Fibroblast of lung (primary cell): ENCODE measurements at regions not wholly inside any gene's neighbourhood (a gene's known extent, or its start where the extent isn't known, plus 50 kb on each side); places are given as distances from the start of the nearest gene placed in this dataset.

ENCODE experiments used
- DNase-seq, 2 donors: peaks; one replicate each; pipeline versions ENCODE4 v3.0.0 to v3.0.0-alpha.2; 2010; ENCODE audit warnings: low read depth in 2 of 2
- H2AFZ ChIP-seq: 2 replicates; pipeline ENCODE4 v1.5.1; 2012; ENCODE audit warnings: low read length, control low read depth, inconsistent platforms
- H3K27ac ChIP-seq: 2 replicates; pipeline ENCODE4 v1.5.1; 2011; ENCODE audit warnings: low read length, control low read depth; ENCODE audit not compliant: insufficient read depth
- H3K27me3 ChIP-seq: 2 replicates; pipeline ENCODE4 v1.5.1; 2011; ENCODE audit warnings: mild to moderate bottlenecking, low read length; ENCODE audit not compliant: control insufficient read depth, insufficient read depth
- H3K36me3 ChIP-seq: 2 replicates; pipeline ENCODE4 v1.5.1; 2011; ENCODE audit warnings: low read length; ENCODE audit not compliant: control insufficient read depth, insufficient read depth
- H3K4me1 ChIP-seq: 2 replicates; pipeline ENCODE4 v1.5.1; 2011; ENCODE audit warnings: low read length; ENCODE audit not compliant: control insufficient read depth, insufficient read depth; ENCODE audit errors: extremely low read depth
- H3K4me2 ChIP-seq: 2 replicates; pipeline ENCODE4 v1.5.1; 2011; ENCODE audit warnings: low read length, control low read depth; ENCODE audit not compliant: insufficient read depth; ENCODE audit errors: extremely low read depth
- H3K4me3 ChIP-seq, 4 experiments: fragments of 200-600 bp in 1 of 4; sonication (generic) in 1 of 4; replicated peaks in 1 of 4; 2 replicates each; pipeline ENCODE4 v1.5.1; 2011 to 2016; ENCODE audit warnings: low read length in 4 of 4, low read depth in 3 of 4, mild to moderate bottlenecking in 3 of 4, control low read depth in 2 of 4, inconsistent platforms in 1 of 4, mixed read lengths in 1 of 4; ENCODE audit not compliant: insufficient read depth in 1 of 4; ENCODE audit errors: control extremely low read depth in 1 of 4
- H3K79me2 ChIP-seq: 2 replicates; pipeline ENCODE4 v1.5.1; 2012; ENCODE audit warnings: mild to moderate bottlenecking, low read length, inconsistent platforms; ENCODE audit not compliant: control insufficient read depth, insufficient read depth
- H3K9ac ChIP-seq: 2 replicates; pipeline ENCODE4 v1.5.1; 2011; ENCODE audit warnings: mild to moderate bottlenecking, low read length, control low read depth; ENCODE audit not compliant: insufficient read depth
- H3K9me3 ChIP-seq: 2 replicates; pipeline ENCODE4 v1.5.1; 2012; ENCODE audit warnings: low read depth, low read length; ENCODE audit not compliant: control insufficient read depth, insufficient read depth
- H4K20me1 ChIP-seq: 2 replicates; pipeline ENCODE4 v1.5.1; 2011; ENCODE audit warnings: low read length; ENCODE audit not compliant: control insufficient read depth, insufficient read depth; ENCODE audit errors: extremely low read depth
- CTCF ChIP-seq, 2 donors: IDR thresholded peaks in 1 of 2; conservative IDR thresholded peaks in 1 of 2; 1 replicate in 1 of 2; 2 replicates in 1 of 2; pipeline ENCODE4 v1.5.1; 2011 to 2012; ENCODE audit warnings: low read length in 2 of 2, control low read depth in 1 of 2, inconsistent platforms in 1 of 2, low read depth in 1 of 2, mild to moderate bottlenecking in 1 of 2
- EZH2 ChIP-seq: IDR thresholded peaks from 2 replicates; pipeline ENCODE4 v1.5.1; 2012; ENCODE audit warnings: low read length, control low read depth, mild to moderate bottlenecking; ENCODE audit errors: missing control alignments

- Histone ChIP-seq H4K20me1 (no peaks in the 10 kb centered on the region), H3K4me1 (no peaks in the 10 kb centered on the region), H3K9me3 (no peaks in the 10 kb centered on the region), H3K79me2 (no peaks in the 10 kb centered on the region), H3K27ac (no peak overlapping the region), H3K27me3 (no peaks in the 10 kb centered on the region), H2AFZ (no peak overlapping the region), H3K9ac (no peak overlapping the region), H3K4me2 (no peak overlapping the region), H3K36me3 (no peaks in the 10 kb centered on the region), H3K4me3 (no peak overlapping the region)
- no peak for DNase-seq
- no peak for TF ChIP-seq EZH2
- TF ChIP-seq CTCF (conservative IDR thresholded peaks at IDR 0.05 in 1 of 2, IDR thresholded peaks at IDR 0.05 in 1 of 2; ENCODE audit: low read depth in 1 of 2, low read length in 2 of 2), result no peak
These were observed 399.2 kb downstream of the NLGN4X start for GRCh38 chrX:5829469-5829868.

DNA sequence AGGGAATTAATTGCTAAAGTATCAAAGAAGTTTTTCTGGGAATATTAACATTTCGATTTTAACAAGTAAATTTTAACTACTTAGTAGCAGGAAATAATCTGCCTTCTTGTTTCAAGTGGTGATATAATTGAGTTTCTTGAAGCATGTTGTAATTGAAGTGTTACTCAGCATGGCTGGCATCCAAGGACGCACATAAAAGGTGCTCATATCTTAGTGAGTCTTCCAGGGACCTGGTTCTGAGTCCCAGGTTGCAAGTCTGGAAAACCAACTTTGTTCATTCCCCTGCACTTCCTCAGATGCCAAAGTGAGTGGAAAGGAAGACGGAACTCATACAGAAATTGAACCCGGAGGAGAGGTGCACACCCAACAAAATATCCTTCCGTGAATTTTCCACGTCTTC lies 399.6 kb downstream of the NLGN4X start:
- TF ChIP-seq CTCF (conservative IDR thresholded peaks at IDR 0.05 in 1 of 2, IDR thresholded peaks at IDR 0.05 in 1 of 2; ENCODE audit: low read depth in 1 of 2, low read length in 2 of 2) (no peak), EZH2 (no peak)

DNA sequence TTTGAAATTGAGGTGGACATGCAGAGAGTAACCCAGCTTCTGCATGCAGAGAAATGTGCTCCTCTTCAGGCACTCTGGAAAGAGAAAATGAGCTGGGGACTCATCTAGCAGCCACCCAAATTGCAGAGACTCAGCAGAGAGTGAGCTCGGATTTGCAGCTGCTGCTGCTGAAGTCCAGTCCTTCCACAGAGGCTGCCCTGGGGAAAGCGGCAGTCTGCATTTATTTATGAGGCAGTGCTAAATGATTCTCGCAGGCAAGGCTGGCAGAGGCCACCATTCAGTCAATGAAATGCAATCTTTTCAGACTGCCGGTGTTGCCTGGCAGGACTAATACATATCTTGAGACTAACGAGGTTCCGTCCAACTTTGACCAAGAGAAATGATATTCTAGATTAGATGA lies 404.8 kb downstream of the NLGN4X start:
- no peak for DNase-seq
- no peaks in the 10 kb centered on the region for H3K79me2 ChIP-seq
- H3K9ac ChIP-seq, result no peak overlapping the region
- H3K27me3 ChIP-seq, result no peaks in the 10 kb centered on the region
- H3K4me1 ChIP-seq, result no peaks in the 10 kb centered on the region
- no peak overlapping the region for H3K4me3 ChIP-seq
- no peak overlapping the region for H3K4me2 ChIP-seq
- no peak overlapping the region for H2AFZ ChIP-seq
- no peak for TF ChIP-seq EZH2
- TF ChIP-seq CTCF (conservative IDR thresholded peaks at IDR 0.05 in 1 of 2, IDR thresholded peaks at IDR 0.05 in 1 of 2; ENCODE audit: low read depth in 1 of 2, low read length in 2 of 2), result no peak
- H3K9me3 ChIP-seq, result no peaks in the 10 kb centered on the region
- no peaks in the 10 kb centered on the region for H3K36me3 ChIP-seq
- H3K27ac ChIP-seq, result no peak overlapping the region
- no peaks in the 10 kb centered on the region for H4K20me1 ChIP-seq

More for the DNA sequence above, 399.6 kb downstream of the NLGN4X start:
- Histone ChIP-seq H3K9ac (no peak overlapping the region), H3K4me1 (no peaks in the 10 kb centered on the region), H4K20me1 (no peaks in the 10 kb centered on the region), H3K36me3 (no peaks in the 10 kb centered on the region), H3K27me3 (no peaks in the 10 kb centered on the region), H3K9me3 (no peaks in the 10 kb centered on the region), H3K4me3 (no peak overlapping the region), H3K4me2 (no peak overlapping the region), H2AFZ (no peak overlapping the region), H3K27ac (no peak overlapping the region), H3K79me2 (no peaks in the 10 kb centered on the region)
- no peak for DNase-seq
